CD4-positive, alpha-beta T cell (primary cell): ENCODE measurements at regions not wholly inside any gene's neighbourhood (a gene's known extent, or its start where the extent isn't known, plus 50 kb on each side); places are given as distances from the start of the nearest gene placed in this dataset.

Source experiments
- ATAC-seq: fragments of 200-7000 bp; cut with Tn5 transposase; one replicate; pipeline ENCODE4 v1.10.0; 2022; ENCODE audit warnings: mild to moderate bottlenecking; ENCODE audit not compliant: poor library complexity
- CTCF ChIA-PET: fragments of 350-600 bp; sonication (Branson Sonifier 250); formaldehyde crosslinking; loops from one replicate; lab custom pipeline; 2021; ENCODE audit warnings: antibody characterized with exemption, inconsistent platforms; lab: Charles Lee
- POLR2A ChIA-PET: fragments of 350-600 bp; sonication (Branson Sonifier 250); formaldehyde crosslinking; loops from one replicate; lab custom pipeline; 2021; ENCODE audit warnings: antibody characterized with exemption, inconsistent platforms; lab: Charles Lee
- DNase-seq, 14 experiments: peaks; one replicate each; pipeline ENCODE4 v3.0.0-alpha.2; 2013 to 2020; ENCODE audit warnings: mixed read lengths in 2 of 14
- H3K27ac ChIP-seq, 2 donors: one replicate each; pipeline versions ENCODE4 v1.5.1 to v1.7.0; 2013; ENCODE audit warnings: low read length in 2 of 2, low read depth in 1 of 2, mild to moderate bottlenecking in 1 of 2
- H3K27me3 ChIP-seq, 2 experiments: 1 replicate in 1 of 2; 2 replicates in 1 of 2; pipeline versions ENCODE4 v1.6.1 to v1.7.0; 2013; ENCODE audit warnings: low read length in 2 of 2, control low read depth in 1 of 2, mild to moderate bottlenecking in 1 of 2, moderate library complexity in 1 of 2; ENCODE audit not compliant: insufficient read depth in 2 of 2, control insufficient read depth in 1 of 2
- H3K36me3 ChIP-seq: one replicate; pipeline ENCODE4 v1.6.1; 2013; ENCODE audit warnings: low read length, control low read depth; ENCODE audit not compliant: insufficient read depth
- H3K4me1 ChIP-seq: one replicate; pipeline ENCODE4 v1.6.1; 2013; ENCODE audit warnings: low read length, control low read depth; ENCODE audit not compliant: insufficient read depth
- H3K4me3 ChIP-seq: one replicate; pipeline ENCODE4 v1.5.1; 2013; ENCODE audit warnings: mild to moderate bottlenecking, low read length, moderate library complexity
- H3K9me3 ChIP-seq, 2 experiments: 1 replicate in 1 of 2; 2 replicates in 1 of 2; pipeline versions ENCODE4 v1.6.1 to v1.7.0; 2013; ENCODE audit warnings: low read length in 2 of 2, mild to moderate bottlenecking in 2 of 2, control low read depth in 1 of 2, moderate library complexity in 1 of 2; ENCODE audit not compliant: control insufficient read depth in 1 of 2, insufficient read depth in 1 of 2
- H3K27ac Mint-ChIP-seq: one replicate; pipeline ENCODE4 v1.8.0; 2020; ENCODE audit warnings: mixed read lengths
- H3K27me3 Mint-ChIP-seq: one replicate; pipeline ENCODE4 v1.8.0; 2021; ENCODE audit warnings: mixed read lengths
- H3K36me3 Mint-ChIP-seq: one replicate; pipeline ENCODE4 v1.8.0; 2021; ENCODE audit warnings: low read depth, mixed read lengths
- H3K4me1 Mint-ChIP-seq: one replicate; pipeline ENCODE4 v1.8.0; 2021; ENCODE audit warnings: low read depth, mixed read lengths
- H3K4me3 Mint-ChIP-seq: one replicate; pipeline ENCODE4 v1.8.0; 2020; ENCODE audit warnings: mild to moderate bottlenecking, mixed read lengths
- H3K9me3 Mint-ChIP-seq: one replicate; pipeline ENCODE4 v1.8.0; 2020; ENCODE audit warnings: mixed read lengths
- CTCF ChIP-seq: fragments of 200-600 bp; IDR thresholded peaks from one replicate; pipeline ENCODE4 v1.8.0; 2022; ENCODE audit warnings: antibody characterized with exemption, mild to moderate bottlenecking
- intact Hi-C, 2 experiments: fragments of 100-400 bp; cut with DNase I in 1 of 2; cut with micrococcal nuclease in 1 of 2; formaldehyde crosslinking; loops; one replicate each; pipeline versions ENCODE4 v1.15.1 to v1.9.0; 2023 to 2025; cut with DNase I, micrococcal nuclease

- no peak overlapping the region for H3K27ac ChIP-seq
- no peaks in the 10 kb centered on the region for H3K4me1 ChIP-seq
- H3K4me3 ChIP-seq, result no peak overlapping the region
- no peaks in the 10 kb centered on the region for H3K36me3 Mint-ChIP-seq
- no peak overlapping the region for H3K27ac Mint-ChIP-seq
- DNase-seq (no peak), ATAC-seq (no peak)
- H3K27me3 Mint-ChIP-seq, result no peaks in the 10 kb centered on the region
- ChIA-PET POLR2A (no interaction called here), CTCF (no interaction called here)
- H3K27me3 ChIP-seq, result no peaks in the 10 kb centered on the region
- no peaks in the 10 kb centered on the region for H3K9me3 Mint-ChIP-seq
- H3K4me3 Mint-ChIP-seq, result no peak overlapping the region
- intact Hi-C loops, result no loop called here
- no peaks in the 10 kb centered on the region for H3K4me1 Mint-ChIP-seq
- H3K9me3 ChIP-seq, result peaks cover 0 to 7% of the 10 kb centered on the region in 2 experiments
- no peak for TF ChIP-seq CTCF
- no peaks in the 10 kb centered on the region for H3K36me3 ChIP-seq
Observed at GRCh38 chr16:54985156-54985555, 54.5 kb downstream of the IRX5 start.

- Histone ChIP-seq H3K27me3 (no peaks in the 10 kb centered on the region), H3K36me3 (no peaks in the 10 kb centered on the region), H3K4me3 (no peak overlapping the region), H3K4me1 (no peaks in the 10 kb centered on the region), H3K27ac (no peak overlapping the region), H3K9me3 (peaks cover 0 to 7% of the 10 kb centered on the region in 2 experiments)
- ChIA-PET POLR2A (no interaction called here), CTCF (no interaction called here)
- H3K27ac Mint-ChIP-seq, result no peak overlapping the region
- intact Hi-C loops, result no loop called here
- H3K4me1 Mint-ChIP-seq, result no peaks in the 10 kb centered on the region
- H3K36me3 Mint-ChIP-seq, result no peaks in the 10 kb centered on the region
- ATAC-seq (no peak), DNase-seq (no peak)
- no peak overlapping the region for H3K4me3 Mint-ChIP-seq
- no peak for TF ChIP-seq CTCF
- H3K27me3 Mint-ChIP-seq, result no peaks in the 10 kb centered on the region
- no peaks in the 10 kb centered on the region for H3K9me3 Mint-ChIP-seq
Observed at GRCh38 chr16:54985668-54986067, 55.0 kb downstream of the IRX5 start.

- Histone ChIP-seq H3K4me1 (no peaks in the 10 kb centered on the region), H3K4me3 (no peak overlapping the region), H3K9me3 (peaks cover 0 to 7% of the 10 kb centered on the region in 2 experiments), H3K27me3 (no peaks in the 10 kb centered on the region), H3K36me3 (no peaks in the 10 kb centered on the region), H3K27ac (no peak overlapping the region)
- Mint-ChIP-seq H3K4me1 (no peaks in the 10 kb centered on the region), H3K4me3 (no peak overlapping the region), H3K9me3 (no peaks in the 10 kb centered on the region), H3K36me3 (no peaks in the 10 kb centered on the region), H3K27me3 (no peaks in the 10 kb centered on the region), H3K27ac (no peak overlapping the region)
- CTCF ChIA-PET, result interaction anchor here (0.6 kb wide), 1 partner anchor 1037 kb away, joined by 3 read pairs; no protein-coding TSS in a partner anchor
- intact Hi-C loops, result no loop called here
- ATAC-seq (no peak), DNase-seq (no peak)
- TF ChIP-seq CTCF, result no peak
- POLR2A ChIA-PET, result no interaction called here
Observed at GRCh38 chr16:54986409-54986808, 55.7 kb downstream of the IRX5 start.
